Kidney capillary endothelial cell (primary cell): ENCODE measurements at regions not wholly inside any gene's neighbourhood (a gene's known extent, or its start where the extent isn't known, plus 50 kb on each side); places are given as distances from the start of the nearest gene placed in this dataset.
"Not testable (repeated sequence)": the region's sequence is repeated elsewhere in the genome, so short reads cannot be mapped to it uniquely, and the experiment has no call there.

Experiments used
- DNase-seq: peaks from one replicate; pipeline ENCODE4 v3.0.0-alpha.2; 2018; ENCODE audit warnings: low spot score

DNA sequence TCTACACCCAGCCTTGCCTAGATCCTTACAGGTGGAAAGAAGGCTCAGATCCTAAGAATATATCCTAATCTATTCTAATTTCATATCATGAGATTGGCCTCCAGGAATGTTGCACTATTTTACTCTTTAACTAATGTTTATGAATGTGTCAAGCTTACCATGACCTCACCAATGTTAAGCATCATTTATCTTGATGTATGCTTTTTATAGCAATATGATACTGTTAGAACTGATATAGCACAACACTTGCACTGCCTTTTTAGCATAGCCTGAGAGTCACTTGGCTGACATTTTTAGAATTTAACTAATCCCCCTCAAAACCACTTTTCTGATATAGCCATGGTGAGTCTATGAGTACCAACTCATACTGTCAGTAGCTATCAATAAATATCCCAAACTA lies 191.5 kb upstream of the NR2F2 start:
- DNase-seq: no peak

DNA sequence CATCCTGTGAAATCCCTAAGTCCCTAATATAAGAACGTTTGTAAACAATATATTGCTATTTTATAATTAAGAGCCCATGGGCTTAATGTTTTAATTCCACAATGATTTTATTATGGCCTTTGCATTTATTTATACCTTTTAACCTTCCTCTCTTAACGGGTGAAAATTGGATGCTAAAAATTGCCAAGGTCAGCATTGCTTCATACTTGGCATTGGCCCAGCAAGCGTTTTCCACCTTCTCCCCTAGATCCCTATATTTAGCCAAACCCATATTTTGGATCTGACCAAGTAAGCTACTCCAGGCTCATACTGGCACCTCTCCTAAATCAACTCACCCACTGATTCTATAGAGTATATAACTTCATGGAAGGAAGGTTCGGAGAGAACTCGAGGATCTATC lies 188.0 kb upstream of the NR2F2 start:
- no peak for DNase-seq

DNA sequence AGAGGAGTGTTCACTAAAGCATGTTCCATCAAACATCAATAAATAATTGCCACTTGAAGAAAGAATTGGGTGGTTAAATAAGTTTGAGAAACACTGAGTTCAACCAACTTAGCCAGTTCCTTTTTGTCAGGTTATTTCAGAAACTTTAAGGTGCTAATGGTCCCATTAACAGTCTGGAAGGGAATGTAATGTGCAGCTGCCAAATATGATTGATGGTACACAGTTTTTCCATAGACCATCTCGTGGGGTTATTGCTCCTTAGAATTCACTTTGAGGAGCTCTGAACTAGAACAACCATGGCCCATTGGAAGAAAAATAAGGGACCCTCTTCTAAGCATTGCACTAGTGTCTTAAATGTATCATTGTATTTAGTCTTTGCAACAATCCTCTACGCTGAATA lies 185.8 kb upstream of the NR2F2 start:
- no peak for DNase-seq

DNA sequence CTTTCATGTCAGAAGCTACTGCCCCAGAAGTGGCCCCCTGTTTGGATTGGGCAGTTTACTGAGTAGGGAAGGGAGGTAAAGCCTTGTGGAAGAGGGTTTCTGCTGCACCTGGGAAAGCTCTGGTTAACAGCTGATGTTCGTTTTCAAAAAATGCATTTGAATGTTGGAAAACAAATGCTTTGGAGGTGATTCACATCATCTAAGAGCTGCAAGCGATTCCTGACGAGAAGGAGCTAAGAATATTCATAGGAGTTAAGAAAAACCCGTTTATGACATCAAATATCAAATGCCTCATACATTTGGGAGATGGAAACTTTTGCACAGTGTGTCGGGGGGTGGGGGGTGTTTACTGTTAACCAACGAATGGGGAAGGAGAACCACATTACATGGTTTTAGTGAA lies 183.8 kb upstream of the NR2F2 start:
- DNase-seq: no peak

DNA sequence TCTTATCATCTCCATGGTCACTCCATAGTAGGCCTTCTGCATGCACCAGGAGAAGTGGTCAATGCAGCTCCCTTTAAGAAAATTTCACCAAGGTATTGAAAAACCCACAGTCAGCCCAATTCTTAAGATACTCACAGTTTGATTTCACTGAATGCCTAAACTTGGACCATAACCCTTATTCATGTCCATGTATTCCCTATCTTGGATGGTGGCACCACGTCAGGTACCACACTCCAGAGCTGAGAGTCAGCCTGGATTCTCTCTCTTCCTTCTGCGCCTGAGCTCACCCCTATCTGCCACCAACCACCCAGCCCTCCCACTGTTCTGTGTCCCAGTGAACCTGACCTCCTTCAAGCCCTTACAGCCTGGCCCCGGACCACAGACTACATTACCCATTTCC lies 183.2 kb upstream of the NR2F2 start:
- DNase-seq: no peak

DNA sequence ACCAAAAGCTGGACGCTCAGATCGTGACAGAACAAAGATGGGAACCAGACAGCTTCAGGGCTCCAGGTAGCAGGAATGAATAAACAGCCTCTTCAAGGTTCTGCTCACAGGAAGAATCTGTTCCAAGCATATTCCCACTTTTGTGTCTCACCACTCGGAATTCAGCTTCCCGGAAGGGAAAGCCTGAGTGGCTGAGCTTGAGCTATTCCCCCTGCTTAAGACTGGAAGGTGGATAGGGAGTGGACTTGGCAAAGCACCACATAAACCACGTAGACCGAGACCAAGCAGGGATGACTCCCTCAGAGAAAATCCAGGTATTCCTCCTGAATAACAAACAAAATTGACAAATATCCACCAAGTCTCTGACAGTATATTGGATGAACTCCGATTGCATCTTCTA lies 180.2 kb upstream of the NR2F2 start:
- no peak for DNase-seq

DNA sequence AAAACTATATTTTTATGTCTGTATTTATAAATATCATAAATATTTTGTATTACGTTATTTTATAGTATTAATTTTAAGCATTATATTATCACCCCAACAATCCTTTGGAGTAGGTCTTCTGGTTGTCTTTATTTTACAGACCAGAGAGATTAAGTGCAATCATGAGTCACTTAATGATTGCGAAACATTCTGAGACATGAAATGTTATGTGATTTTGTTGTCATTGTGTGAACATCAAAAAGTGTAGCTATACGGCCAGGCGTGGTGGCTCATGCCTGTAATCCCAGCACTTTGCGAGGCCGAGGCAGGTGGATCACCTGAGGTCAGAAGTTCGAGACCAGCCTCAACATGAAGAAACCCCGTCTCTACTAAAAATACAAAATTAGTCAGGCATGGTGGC lies 178.8 kb upstream of the NR2F2 start:
- not testable (repeated sequence) for DNase-seq

DNA sequence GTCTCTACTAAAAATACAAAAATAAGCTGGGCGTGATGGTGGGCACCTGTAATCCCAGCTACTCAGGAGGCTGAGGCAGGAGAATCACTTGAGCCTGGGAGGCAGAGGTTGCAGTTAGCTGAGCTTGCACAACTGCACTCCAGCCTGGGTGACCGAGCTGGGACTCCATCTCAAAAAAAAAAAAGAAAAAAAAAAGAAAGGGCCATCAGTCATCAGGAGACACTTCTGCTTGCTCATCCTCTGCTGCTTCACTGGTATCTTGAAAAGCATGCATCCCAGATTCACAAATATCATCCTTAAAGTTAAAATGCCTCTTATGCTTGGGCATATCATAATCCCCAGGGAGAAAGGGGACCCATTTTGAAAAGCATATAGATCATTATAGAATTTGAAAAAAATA lies 176.6 kb upstream of the NR2F2 start:
- no peak for DNase-seq

DNA sequence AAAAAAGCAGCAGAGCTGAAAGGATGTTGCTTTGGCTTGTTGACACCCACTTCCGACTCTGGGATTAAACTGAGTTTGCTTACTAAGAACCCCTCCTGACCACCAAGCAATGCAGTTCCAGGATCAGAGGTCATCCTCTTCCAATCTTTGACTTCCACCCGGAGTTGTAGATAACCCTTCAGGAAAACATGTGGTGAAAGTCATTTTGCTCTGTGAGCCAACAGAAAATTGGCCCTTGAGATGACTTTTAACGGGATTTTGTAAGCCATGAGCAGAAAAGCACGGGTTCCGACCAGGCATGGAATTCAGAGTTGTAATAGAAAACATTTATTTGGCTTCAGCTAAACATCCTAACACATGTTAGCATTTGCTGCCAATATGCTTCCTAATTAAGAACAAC lies 171.6 kb upstream of the NR2F2 start:
- DNase-seq: no peak

DNA sequence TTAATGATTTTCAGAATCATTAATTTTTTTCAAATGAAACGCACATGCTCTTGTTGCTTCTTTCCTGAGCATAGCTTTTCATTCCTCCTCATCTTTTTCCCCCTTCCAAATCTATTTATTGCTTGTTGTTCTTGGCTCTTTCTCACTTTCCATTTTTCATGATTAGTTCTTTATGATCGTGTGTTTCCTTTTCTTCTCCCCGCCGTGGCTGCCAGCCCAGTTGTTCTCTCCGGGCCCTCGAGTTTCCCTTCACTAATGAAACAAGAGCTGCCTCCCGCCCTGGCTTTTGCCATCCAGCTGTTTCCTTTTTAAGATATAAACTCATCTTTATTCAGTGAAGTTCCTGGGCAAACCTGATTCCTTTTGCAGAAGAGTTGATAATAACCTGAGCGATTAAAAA lies 170.2 kb upstream of the NR2F2 start:
- DNase-seq: no peak

DNA sequence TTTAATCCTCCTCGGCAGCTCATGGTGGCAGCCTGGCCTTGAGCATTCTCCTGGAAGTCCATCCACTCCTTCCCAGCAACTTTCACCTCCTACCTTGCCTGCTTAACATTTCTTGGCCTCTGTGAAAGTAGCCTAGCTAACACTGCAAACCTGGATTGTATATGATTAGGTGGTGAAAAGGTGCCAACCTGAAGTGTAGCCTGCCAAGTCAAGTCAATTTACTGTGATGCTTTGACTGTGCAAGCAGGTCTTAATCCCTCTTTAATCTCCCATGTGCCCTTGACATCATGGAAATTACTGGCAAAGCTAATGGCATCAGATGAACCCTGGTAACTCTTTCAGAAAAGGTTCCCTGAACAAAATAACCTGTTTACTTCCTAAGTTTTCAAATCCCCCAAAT lies 169.7 kb upstream of the NR2F2 start:
- no peak for DNase-seq

DNA sequence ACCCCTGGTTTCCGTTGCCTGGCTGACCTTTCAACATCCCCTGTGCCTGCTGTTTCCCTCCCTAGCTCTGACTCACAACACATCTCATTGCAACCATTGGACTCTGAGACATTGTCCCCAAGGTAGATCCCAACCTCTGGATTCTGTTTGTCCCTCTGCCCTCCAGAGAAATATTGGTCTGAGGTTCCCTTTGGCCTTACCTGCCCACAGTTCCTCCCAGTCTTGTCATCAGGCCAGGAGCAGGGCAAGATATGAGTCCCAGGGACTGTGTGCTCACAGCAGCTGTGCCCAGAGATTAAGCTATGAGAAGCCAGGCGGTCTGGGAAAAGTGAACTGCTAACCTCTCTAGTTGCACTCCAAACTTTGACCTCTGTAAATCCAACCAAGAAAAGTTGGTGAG lies 168.2 kb upstream of the NR2F2 start:
- DNase-seq: no peak

DNA sequence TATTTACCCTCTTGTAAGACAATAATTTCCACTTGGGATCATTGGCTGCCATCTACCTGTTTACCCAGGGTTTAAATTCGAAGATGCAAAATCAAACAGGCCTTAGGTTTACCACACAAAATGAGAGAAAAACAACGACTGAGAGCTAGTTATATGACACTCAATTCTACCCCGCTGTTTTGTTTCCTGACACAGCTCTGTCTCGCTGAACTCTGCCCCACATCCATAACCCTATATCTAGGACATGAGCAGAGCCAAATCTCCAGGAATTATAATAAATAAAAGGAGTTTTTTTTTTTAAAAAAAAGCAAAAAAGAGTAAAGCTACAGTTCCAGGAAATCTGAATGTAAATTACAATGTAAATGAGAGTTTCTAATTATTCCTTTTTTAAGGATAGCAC lies 165.4 kb upstream of the NR2F2 start:
- DNase-seq: no peak

DNA sequence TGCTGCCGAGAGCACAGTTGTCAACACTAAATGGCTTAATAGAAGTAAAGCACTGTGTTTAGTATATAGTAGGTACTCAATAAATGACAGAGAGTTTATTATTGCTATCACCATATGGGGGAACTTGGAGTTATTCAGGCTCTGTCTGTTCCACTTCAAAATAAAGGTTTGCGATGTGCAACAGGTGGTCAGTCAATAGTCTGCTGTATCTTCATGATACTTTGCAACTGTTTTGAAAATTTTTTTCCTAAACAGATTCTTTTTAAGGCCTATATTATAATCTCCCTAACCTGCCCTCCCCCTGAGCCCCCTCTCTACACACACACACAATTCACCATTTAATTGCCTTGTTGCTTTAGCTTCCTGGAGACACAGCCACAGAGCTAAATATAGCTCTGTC lies 164.7 kb upstream of the NR2F2 start:
- no peak for DNase-seq

DNA sequence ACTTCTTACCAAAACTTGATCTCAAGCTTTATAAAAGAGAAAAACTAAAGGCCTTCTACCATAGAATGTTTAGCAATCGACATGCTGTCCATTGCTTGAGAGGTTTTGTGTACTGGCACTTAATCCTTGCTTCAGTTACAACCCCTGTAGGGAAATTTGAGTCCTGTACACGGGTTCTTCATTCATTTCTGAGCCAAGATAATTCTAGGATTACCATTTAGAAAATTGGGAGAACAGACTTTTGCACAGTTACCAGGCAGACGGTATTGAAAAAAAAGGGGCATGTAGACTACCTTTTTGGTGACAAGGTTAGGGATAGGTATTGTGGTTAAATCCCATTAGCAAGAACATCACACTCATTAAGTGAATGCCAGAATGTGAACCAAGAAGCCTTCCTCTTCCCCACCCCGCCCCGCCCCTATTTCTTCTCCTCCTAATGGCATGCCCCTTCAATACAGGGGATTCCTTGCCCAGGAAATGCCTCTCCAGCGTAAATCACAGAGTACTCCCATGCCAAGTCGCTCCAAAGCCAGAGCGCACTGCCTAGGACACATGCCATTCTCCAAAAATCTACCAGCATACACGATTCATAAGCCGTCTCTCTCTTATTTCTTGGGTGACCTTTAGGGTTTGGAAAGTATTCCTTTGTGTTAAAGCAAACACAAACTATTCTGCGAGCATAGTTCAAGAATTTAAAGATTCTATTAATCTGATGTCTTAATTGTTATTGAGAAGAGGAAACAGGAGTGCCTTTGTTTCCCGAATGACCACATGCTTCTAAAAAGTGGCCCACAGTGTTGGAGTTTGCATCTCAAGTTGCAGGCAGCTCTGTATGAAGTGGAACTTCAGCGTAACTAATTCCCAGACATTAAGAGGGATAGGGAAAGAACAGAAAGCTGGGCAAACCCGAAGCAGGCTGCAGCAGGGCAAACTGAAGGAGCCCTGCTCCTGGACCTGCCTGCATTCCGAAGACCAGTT lies 164.0 kb upstream of the NR2F2 start:
- no peak for DNase-seq

DNA sequence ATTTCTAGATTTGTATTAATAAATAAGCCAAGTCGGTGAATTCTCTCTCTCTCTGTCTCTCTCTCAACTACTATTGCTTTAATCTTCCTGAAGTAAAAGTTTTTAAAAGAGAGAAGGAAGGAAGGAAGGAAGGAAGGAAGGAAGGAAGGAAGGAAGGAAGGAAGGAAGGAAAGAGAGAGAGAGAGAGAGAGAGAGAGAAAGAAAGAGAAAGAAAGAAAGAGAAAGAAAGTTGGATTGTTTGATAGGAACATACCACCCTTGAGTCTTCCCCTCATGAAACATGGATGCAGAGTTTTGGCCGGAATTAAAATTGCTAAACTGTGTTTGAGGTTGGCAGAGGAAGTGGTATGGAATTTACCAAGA lies 159.9 kb upstream of the NR2F2 start:
- not testable (repeated sequence) for DNase-seq

DNA sequence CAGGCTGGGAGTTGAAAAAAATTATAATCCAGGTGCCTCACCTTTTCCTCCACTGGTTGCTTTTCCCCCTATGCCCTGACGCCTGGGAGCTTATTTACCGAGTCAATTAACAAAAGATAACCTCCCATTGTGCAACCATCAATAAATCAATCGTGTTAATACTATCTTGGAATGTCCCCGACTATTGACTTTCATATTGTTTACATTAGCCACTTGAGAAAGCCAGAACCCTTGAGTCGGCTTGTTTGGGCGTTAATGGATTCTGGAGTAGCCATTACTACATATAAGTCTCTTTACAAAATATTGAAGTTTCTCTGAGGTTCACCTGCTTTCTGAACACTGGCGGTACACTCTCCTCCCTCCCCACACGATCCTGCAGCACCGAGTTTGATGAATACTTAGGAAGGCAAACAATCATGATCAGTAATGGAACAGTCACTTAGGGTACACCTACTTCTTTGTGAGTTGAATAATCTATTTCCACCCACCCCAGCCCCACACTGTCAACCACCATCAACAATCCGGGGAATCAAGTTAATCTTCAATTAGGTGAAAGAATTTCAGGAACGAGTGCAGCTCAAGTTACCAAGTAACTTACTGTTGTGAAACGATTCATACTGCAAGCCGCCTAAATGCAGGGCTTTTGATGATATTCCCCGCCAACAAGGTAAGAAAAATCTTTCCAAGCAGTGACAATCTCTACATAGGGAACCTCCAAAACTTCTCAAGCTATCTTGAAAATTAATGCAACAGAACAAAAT lies 159.3 kb upstream of the NR2F2 start:
- DNase-seq: no peak

DNA sequence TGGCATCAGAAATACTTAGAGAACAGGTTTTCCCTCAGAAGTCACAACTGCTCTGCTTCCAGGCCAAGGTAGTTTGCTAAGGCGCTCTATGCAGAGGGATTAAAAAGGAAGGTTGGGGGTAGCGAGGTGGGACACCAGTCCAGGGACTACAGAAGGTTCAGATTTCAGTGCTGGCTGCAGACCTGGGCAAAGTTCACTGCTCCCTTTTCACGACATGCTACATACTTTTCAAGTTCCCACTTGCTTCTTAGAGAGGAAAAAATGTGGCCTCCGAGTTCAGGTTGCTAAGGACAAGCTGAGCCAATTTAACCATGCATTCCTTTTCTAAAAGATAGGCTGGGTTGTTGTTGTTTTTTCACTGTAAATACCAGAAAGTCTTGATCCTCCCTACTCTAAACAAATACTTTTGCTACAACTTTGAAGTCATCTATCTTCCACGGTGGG lies 158.6 kb upstream of the NR2F2 start:
- no peak for DNase-seq

DNA sequence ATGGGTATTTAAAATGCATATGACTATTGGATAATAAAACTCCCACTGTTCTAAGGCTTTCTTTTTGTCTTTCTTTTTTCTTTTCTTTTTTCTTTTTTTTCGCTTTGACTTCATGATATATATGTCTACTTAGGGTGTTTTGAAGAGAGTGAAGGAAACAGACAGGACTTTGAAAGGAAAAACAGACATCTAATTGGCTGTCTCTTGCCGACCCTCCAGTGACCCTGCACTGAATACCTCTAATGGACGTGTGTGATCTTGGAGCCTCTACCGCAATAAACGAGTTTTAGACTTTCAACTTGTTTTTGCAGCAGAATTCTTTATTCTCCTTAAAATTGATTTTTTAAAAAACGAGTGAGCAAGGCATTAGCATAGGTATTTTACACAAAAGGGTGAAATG lies 158.1 kb upstream of the NR2F2 start:
- no peak for DNase-seq

DNA sequence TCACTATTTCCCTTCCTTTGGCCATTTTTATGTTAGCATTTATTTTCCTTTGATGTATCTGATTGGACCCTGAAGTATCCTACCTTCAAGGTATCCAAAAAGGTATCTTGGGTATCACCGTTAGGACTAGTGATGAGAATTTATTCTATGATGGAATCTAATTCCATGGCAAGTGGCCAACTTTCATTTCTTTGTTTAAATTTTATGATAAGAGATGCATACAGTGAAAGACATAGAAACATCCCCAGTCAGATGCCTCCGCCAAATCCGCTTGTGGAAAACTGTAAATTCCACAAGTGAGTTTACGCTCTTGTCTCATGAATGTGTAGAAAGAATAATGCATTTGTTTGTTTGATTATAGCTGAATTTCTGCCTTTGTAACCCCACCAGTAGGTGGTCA lies 153.7 kb upstream of the NR2F2 start:
- DNase-seq: no peak

DNA sequence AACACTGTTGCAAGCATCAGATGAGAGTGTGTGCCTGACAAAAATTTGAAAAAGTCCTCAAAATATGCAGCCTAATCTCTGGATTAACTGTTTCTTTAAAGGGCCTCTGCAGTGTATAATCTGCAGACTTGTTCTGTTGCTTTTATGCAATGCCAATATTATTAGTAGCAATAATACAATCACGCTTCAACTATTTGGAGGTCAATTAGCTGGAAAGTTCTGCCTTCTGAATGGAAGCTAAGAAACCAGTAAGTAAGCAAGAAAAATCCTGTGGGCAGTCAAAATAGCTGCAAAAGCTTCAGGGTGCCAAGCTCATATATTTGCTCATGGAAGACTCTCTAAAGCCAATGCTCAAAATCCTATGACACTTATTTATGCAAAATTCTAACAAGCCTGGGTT lies 153.2 kb upstream of the NR2F2 start:
- no peak for DNase-seq

DNA sequence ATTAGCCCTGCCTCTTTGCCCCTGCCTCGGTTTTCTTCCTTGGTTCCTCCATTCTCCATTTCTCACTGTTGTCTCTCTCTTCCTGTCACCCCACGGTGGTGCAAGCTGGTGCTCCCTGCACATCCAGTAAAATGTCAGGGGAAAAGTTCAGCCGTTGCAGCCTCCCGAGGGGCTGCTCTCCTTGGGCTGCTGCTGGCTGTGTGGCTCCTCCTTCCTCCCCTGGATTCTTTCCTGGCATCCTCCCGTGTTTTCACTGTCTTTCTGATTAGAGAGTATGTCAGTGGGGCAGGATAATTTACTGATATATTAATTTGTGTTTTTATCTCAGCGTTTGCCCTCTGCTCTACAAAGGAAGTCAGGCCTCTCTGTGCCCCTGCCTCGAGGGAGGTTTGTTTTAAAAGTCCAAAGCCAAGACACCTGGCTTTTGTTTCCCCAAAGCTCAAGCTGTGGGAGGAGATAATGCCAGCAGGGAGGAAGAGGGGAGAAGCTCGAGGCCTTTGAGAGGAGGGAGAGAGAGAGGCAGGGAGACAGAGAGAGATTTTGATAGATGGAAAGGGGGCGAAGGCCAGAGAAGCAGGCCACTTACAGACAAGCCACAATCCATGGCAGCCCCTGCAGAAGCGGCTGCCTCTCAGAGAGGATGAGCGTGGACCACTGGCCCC lies 150.3 kb upstream of the NR2F2 start:
- DNase-seq: no peak

DNA sequence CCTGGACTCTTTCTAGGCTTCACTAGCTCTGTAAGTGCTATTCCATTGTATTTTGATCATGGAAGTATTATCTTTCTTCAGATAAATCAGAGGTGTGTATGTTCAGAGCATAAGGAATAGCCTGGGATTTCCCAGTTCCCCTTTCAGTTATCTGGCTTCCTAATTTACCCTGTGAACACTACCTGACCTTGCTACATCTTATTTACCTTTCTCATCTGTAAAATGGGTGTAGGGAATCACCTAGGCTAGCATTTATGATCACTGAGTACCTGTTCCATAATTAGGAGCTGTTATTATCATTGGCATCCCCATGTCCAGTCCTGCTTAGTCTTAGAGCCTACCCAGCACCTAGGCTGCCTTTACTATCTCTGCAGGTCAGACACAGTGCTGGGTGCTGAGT lies 149.3 kb upstream of the NR2F2 start:
- no peak for DNase-seq
